K562 (cell line): ENCODE measurements at regions not wholly inside any gene's neighbourhood (a gene's known extent, or its start where the extent isn't known, plus 50 kb on each side); places are given as distances from the start of the nearest gene placed in this dataset.
"Not testable (repeated sequence)": the region's sequence is repeated elsewhere in the genome, so short reads cannot be mapped to it uniquely, and the experiment has no call there.

Source experiments
- ATAC-seq: fragments of 200-7000 bp; cut with Tn5 transposase; 3 replicates; pipeline ENCODE4 v1.9.1; 2020; ENCODE audit warnings: moderate library complexity
- BruUV-seq: library from RNA; stranded (reverse); fragments of 400-500 nt; replicated peaks from 2 replicates; lab custom pipeline; 2021; lab: Mats Ljungman, UMichigan
- CTCF ChIA-PET: fragments of 300-600 bp; formaldehyde crosslinking; extraction: SDS; loops from one replicate; lab custom pipeline; 2021; ENCODE audit warnings: low intra/inter-chr PET ratio; lab: Yijun Ruan, JAX
- POLR2A ChIA-PET: fragments of 300-600, 350-650 bp; sonication (Branson Sonifier 250); formaldehyde crosslinking; extraction: SDS; loops from one replicate; lab custom pipeline; 2021; ENCODE audit warnings: antibody characterized with exemption, inconsistent platforms; lab: Yijun Ruan, JAX
- DNase-seq, 4 experiments: peaks; one replicate each; pipeline versions ENCODE4 v3.0.0 to v3.0.0-alpha.2; 2011 to 2018; ENCODE audit warnings: low spot score in 3 of 4, mixed read lengths in 3 of 4; ENCODE audit errors: extremely low read depth in 1 of 4
- FAIRE-seq: peaks from 2 replicates; lab custom pipeline; 2011; peaks lifted over from hg19 to GRCh38; lab: Jason Lieb, UNC
- H2AFZ ChIP-seq: 2 replicates; pipeline ENCODE4 v1.6.0; 2011; ENCODE audit warnings: low read depth, low read length, control low read depth, inconsistent platforms
- H3K27ac ChIP-seq: fragments of 200-600 bp; 3 replicates; pipeline ENCODE4 v1.8.0; 2011; ENCODE audit warnings: low read depth, mild to moderate bottlenecking, control low read depth, inconsistent platforms, low read length, moderate library complexity, mixed read lengths; ENCODE audit errors: extremely low read depth
- H3K27me3 ChIP-seq, 2 experiments: fragments of 300-600 bp in 1 of 2; 2 replicates in 1 of 2; 3 replicates in 1 of 2; pipeline versions ENCODE4 v1.6.0 to v1.8.0; 2011; ENCODE audit warnings: inconsistent platforms in 2 of 2, low read length in 2 of 2, mild to moderate bottlenecking in 1 of 2, mixed read lengths in 1 of 2, moderate library complexity in 1 of 2; ENCODE audit not compliant: control insufficient read depth in 2 of 2, insufficient read depth in 2 of 2
- H3K36me3 ChIP-seq: fragments of 300-600 bp; 3 replicates; pipeline ENCODE4 v1.8.0; 2011; ENCODE audit warnings: mild to moderate bottlenecking, low read length, inconsistent platforms; ENCODE audit not compliant: control insufficient read depth, insufficient read depth
- H3K4me1 ChIP-seq, 2 experiments: fragments of 200-600 bp in 1 of 2; replicated peaks in 1 of 2; 2 replicates in 1 of 2; 3 replicates in 1 of 2; pipeline versions ENCODE4 v1.5.1 to v1.8.0; 2011; ENCODE audit warnings: inconsistent platforms in 2 of 2, low read length in 2 of 2, mild to moderate bottlenecking in 1 of 2, mixed read lengths in 1 of 2, moderate library complexity in 1 of 2; ENCODE audit not compliant: control insufficient read depth in 2 of 2, insufficient read depth in 2 of 2
- H3K4me2 ChIP-seq: 2 replicates; pipeline ENCODE4 v1.6.1; 2011; ENCODE audit warnings: low read length, control low read depth, inconsistent platforms, mixed read lengths; ENCODE audit not compliant: insufficient read depth
- H3K4me3 ChIP-seq: fragments of 200-600 bp; sonication (generic), shearing (Covaris generic); 2 replicates; pipeline ENCODE4 v1.5.1; 2016; ENCODE audit warnings: control low read depth, inconsistent platforms
- H3K79me2 ChIP-seq: fragments of 200-600 bp; 3 replicates; pipeline ENCODE4 v1.8.0; 2011; ENCODE audit warnings: low read length, inconsistent platforms; ENCODE audit not compliant: control insufficient read depth, insufficient read depth
- H3K9ac ChIP-seq, 2 experiments: 2 replicates each; pipeline versions ENCODE4 v1.6.0 to v1.6.1; 2011; ENCODE audit warnings: low read depth in 2 of 2, low read length in 2 of 2, control low read depth in 1 of 2, inconsistent platforms in 1 of 2, mild to moderate bottlenecking in 1 of 2, mixed read lengths in 1 of 2; ENCODE audit not compliant: insufficient read depth in 1 of 2
- H3K9me1 ChIP-seq: one replicate; pipeline ENCODE4 v1.6.0; 2011; ENCODE audit warnings: inconsistent platforms, mild to moderate bottlenecking, low read length, moderate library complexity; ENCODE audit not compliant: control insufficient read depth, insufficient read depth
- H3K9me3 ChIP-seq: replicated peaks from 2 replicates; pipeline ENCODE4 v1.5.1; 2011; ENCODE audit warnings: low read depth, low read length, inconsistent platforms; ENCODE audit not compliant: control insufficient read depth, insufficient read depth
- H4K20me1 ChIP-seq: replicated peaks from 2 replicates; pipeline ENCODE4 v1.6.1; 2011; ENCODE audit warnings: low read length, inconsistent platforms, mixed read lengths; ENCODE audit not compliant: control insufficient read depth, insufficient read depth
- MEIS2 ChIP-seq: fragments of 450-650 bp; IDR thresholded peaks from 2 replicates; pipeline ENCODE4 v1.6.1; 2014; ENCODE audit warnings: mild to moderate bottlenecking; ENCODE audit not compliant: partially characterized antibody
- RAD51 ChIP-seq: fragments of 450-650 bp; IDR thresholded peaks from 2 replicates; pipeline ENCODE4 v1.7.1; 2016; ENCODE audit warnings: low read depth, mild to moderate bottlenecking, borderline replicate concordance
- SREBF2 ChIP-seq: sonication (generic); formaldehyde crosslinking; IDR thresholded peaks from 2 replicates; pipeline ENCODE4 v1.4.0; 2020; ENCODE audit warnings: mild to moderate bottlenecking, missing genetic modification reagents
- WGBS: fragments of 100-300 bp; shearing (Covaris generic); methylation state at CpG from one replicate; pipeline ENCODE4 v1.1.6; 2016; ENCODE audit warnings: low coverage, mixed read lengths; ENCODE audit not compliant: insufficient coverage; ENCODE audit errors: missing lambda C conversion rate; 5-methylcytosine and 5-hydroxymethylcytosine counted together
- in situ Hi-C: fragments of 300-500 bp; cut with MboI; formaldehyde crosslinking; loops from 4 replicates; pipeline ENCODE4 v1.15.0; 2018; ENCODE audit warnings: inconsistent platforms, mixed read lengths
- intact Hi-C: fragments of 100-400 bp; cut with micrococcal nuclease; formaldehyde crosslinking; loops from 2 replicates; pipeline ENCODE4 v1.14.2; 2022
- TF ChIP-seq, protein P1 (sequence below): fragments of 250-450 bp; sonication (Bioruptor Pico); IDR thresholded peaks from 2 replicates; pipeline ENCODE4 v1.8.0; 2021; ENCODE audit warnings: borderline replicate concordance, mild to moderate bottlenecking, moderate library complexity; ENCODE audit not compliant: poor library complexity, severe bottlenecking
- TF ChIP-seq, protein P2 (sequence below): sonication (generic); formaldehyde crosslinking; IDR thresholded peaks from 2 replicates; pipeline ENCODE4 v1.5.0; 2020; ENCODE audit warnings: missing genetic modification reagents
- TF ChIP-seq, protein P3 (sequence below): fragments of 450-650 bp; formaldehyde crosslinking; IDR thresholded peaks from 2 replicates; pipeline ENCODE4 v1.4.0; 2020; ENCODE audit warnings: mild to moderate bottlenecking, mixed read lengths

DNA sequence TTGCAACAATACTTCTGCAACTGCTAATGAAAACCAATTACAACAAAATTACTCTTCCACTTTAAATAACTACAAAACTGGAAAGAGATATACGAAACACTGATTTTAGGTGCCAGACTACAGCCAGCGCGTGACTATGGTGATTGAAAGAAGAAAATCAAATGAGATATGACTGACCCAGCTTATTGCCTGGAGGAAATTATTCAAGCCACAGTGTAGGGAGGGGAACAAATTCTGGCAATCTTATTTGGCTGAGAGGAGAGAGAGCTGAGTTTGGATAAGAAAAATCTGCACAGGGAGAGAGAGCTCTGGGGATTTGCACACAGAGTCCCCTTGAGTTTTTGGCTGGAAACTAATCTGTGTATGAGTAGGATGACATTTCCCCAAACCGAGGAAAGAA lies 470.3 kb upstream of the FRG2C start (continued):
- TF ChIP-seq, protein P1, sequence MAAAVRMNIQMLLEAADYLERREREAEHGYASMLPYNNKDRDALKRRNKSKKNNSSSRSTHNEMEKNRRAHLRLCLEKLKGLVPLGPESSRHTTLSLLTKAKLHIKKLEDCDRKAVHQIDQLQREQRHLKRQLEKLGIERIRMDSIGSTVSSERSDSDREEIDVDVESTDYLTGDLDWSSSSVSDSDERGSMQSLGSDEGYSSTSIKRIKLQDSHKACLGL (CRISPR knock-in tag), result no peak
- TF ChIP-seq SREBF2 (CRISPR knock-in tag) (no peak), MEIS2 (no peak)
- TF ChIP-seq, all 486 proteins: peak for 0

DNA sequence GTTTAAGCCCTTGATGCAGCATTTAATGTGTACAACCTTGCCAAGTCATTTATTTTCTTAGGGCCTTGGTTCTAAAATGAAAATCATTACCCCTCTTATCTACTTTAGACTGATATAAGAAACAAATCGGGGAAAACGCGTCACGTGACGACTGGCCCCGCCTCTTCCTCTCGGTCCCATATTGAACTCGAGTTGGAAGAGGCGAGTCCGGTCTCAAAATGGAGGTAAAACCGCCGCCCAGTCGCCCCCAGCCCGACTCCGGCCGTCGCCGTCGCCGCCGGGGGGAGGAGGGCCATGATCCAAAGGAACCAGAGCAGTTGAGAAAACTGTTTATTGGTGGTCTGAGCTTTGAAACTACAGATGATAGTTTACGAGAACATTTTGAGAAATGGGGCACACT lies 449.8 kb upstream of the FRG2C start:
- H3K4me3 ChIP-seq, in situ Hi-C loops, BruUV-seq, H3K27ac ChIP-seq, H4K20me1 ChIP-seq, POLR2A ChIA-PET, H3K4me1 ChIP-seq, H3K27me3 ChIP-seq, CTCF ChIA-PET, intact Hi-C loops, H3K4me2 ChIP-seq, H3K9ac ChIP-seq, H2AFZ ChIP-seq, DNase-seq, H3K36me3 ChIP-seq, H3K9me3 ChIP-seq, H3K79me2 ChIP-seq, H3K9me1 ChIP-seq: not testable (repeated sequence)
- peak; percentile 75 for FAIRE-seq
- ATAC-seq, result 0 out of 3 replicates have a peak, but pooled peaks have one; percentile 46
- 0% methylated on average over 3 of the region's 22 CpGs for WGBS
- peak; percentile 49; the same call in 1 of the 2 replicates for TF ChIP-seq RAD51
- TF ChIP-seq, protein P2, sequence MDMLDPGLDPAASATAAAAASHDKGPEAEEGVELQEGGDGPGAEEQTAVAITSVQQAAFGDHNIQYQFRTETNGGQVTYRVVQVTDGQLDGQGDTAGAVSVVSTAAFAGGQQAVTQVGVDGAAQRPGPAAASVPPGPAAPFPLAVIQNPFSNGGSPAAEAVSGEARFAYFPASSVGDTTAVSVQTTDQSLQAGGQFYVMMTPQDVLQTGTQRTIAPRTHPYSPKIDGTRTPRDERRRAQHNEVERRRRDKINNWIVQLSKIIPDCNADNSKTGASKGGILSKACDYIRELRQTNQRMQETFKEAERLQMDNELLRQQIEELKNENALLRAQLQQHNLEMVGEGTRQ (CRISPR knock-in tag), result peak; percentile 57
- TF ChIP-seq, protein P3, sequence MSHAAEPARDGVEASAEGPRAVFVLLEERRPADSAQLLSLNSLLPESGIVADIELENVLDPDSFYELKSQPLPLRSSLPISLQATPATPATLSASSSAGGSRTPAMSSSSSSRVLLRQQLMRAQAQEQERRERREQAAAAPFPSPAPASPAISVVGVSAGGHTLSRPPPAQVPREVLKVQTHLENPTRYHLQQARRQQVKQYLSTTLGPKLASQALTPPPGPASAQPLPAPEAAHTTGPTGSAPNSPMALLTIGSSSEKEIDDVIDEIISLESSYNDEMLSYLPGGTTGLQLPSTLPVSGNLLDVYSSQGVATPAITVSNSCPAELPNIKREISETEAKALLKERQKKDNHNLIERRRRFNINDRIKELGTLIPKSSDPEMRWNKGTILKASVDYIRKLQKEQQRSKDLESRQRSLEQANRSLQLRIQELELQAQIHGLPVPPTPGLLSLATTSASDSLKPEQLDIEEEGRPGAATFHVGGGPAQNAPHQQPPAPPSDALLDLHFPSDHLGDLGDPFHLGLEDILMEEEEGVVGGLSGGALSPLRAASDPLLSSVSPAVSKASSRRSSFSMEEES (CRISPR knock-in tag), result peak; percentile 59
